Heart right ventricle (tissue), 16 donors: ENCODE measurements at regions not wholly inside any gene's neighbourhood (a gene's known extent, or its start where the extent isn't known, plus 50 kb on each side); places are given as distances from the start of the nearest gene placed in this dataset.

ENCODE experiments used
- ATAC-seq, 8 donors: fragments of 200-7000 bp; cut with Tn5 transposase; one replicate each; pipeline ENCODE4 v1.9.1; 2020; ENCODE audit warnings: mild to moderate bottlenecking in 8 of 8, moderate library complexity in 8 of 8, moderate number of reproducible peaks in 1 of 8
- DNase-seq, 2 donors: peaks; one replicate each; pipeline ENCODE4 v3.0.0-alpha.2; 2020
- H3K27ac ChIP-seq, 10 donors: fragments of 200-600 bp; sonication (generic) in 2 of 10; one replicate each; pipeline versions ENCODE4 v1.5.0 to v1.8.0; 2020 to 2022; ENCODE audit warnings: mild to moderate bottlenecking in 3 of 10
- H3K27me3 ChIP-seq, 7 donors: fragments of 200-600 bp; one replicate each; pipeline ENCODE4 v1.8.0; 2021 to 2022; ENCODE audit warnings: mild to moderate bottlenecking in 2 of 7
- H3K36me3 ChIP-seq, 9 donors: fragments of 200-600 bp; sonication (generic) in 1 of 9; one replicate each; pipeline versions ENCODE4 v1.5.0 to v1.8.0; 2020 to 2022; ENCODE audit warnings: mild to moderate bottlenecking in 2 of 9
- H3K4me1 ChIP-seq, 9 donors: fragments of 200-600 bp; sonication (generic) in 1 of 9; one replicate each; pipeline versions ENCODE4 v1.5.0 to v1.8.0; 2020 to 2022; ENCODE audit warnings: mild to moderate bottlenecking in 4 of 9
- H3K4me3 ChIP-seq, 10 donors: fragments of 200-600 bp; sonication (generic) in 2 of 10; one replicate each; pipeline versions ENCODE4 v1.5.0 to v1.8.0; 2020 to 2022; ENCODE audit warnings: mild to moderate bottlenecking in 7 of 10, moderate library complexity in 2 of 10
- H3K9me3 ChIP-seq, 11 donors: fragments of 200-600 bp in 10 of 11; sonication (generic) in 2 of 11; one replicate each; pipeline versions ENCODE4 v1.5.0 to v1.8.0; 2013 to 2022; ENCODE audit warnings: mild to moderate bottlenecking in 2 of 11, control low read depth in 1 of 11, moderate library complexity in 1 of 11
- WGBS, 2 donors: extraction: QIAGEN DNeasy Blood & Tissue Kit; methylation state at CpG; one replicate each; pipeline ENCODE4 v1.1.7; 2013; ENCODE audit warnings: inconsistent platforms in 1 of 2; 5-methylcytosine and 5-hydroxymethylcytosine counted together
- intact Hi-C, 10 donors: fragments of 100-400 bp; cut with DNase I; formaldehyde crosslinking; loops; one replicate each; pipeline versions ENCODE4 v1.11.1 to v1.14.2; 2022
- TF ChIP-seq, protein P1 (sequence below), 9 donors: fragments of 200-600 bp; sonication (generic) in 2 of 9; IDR thresholded peaks; one replicate each; pipeline versions ENCODE4 v1.5.0 to v1.8.0; 2021 to 2022; ENCODE audit warnings: antibody characterized with exemption in 9 of 9, mild to moderate bottlenecking in 5 of 9, moderate library complexity in 1 of 9
- donor health status: Arrhythmogenic right ventricular cardiomyopathy.
- donor health status: ischemic (EF 13 %, LVEDD 7.1; RV severe dilation, severe dysfunction).
- donor health status: healthy with polysubstance abuse.
- donor health status: DM: no; HTN: yes; CAD: no.
- donor health status: DM: no; HTN: no; CAD: no.
- donor health status: ischemic (EF 25% LVEDD 6.9; RV normal size, moderate dysfunction).
- donor health status: ischemic (EF 25% LVEDD 5.7; RV mildly dilated, moderate dysfunction).
- donor health status: healthy.
- donor health status: DM: yes; HTN: yes; CAD: no.
- donor health status: Ischemic cardiomyopathy.
- donor health status: ischemic (EF 35%, LVEDD 5.7; RV mildly dilated, moderate dysfunction).
- donor health status: nonischemic (EF 11% LVEDD 7.7; RV severe dilation, severe dysfunction).
- donor health status: DM: yes; HTN: yes; CAD: no.
- donor health status: PGD.
- donor health status: ischemic (EF 29% LVEDD 5.4; RV normal size, mild dysfunction).
- donor health status: nonischemic (EF 23%, LVEDD 6.1; RV moderate dilation, normal function).

DNA sequence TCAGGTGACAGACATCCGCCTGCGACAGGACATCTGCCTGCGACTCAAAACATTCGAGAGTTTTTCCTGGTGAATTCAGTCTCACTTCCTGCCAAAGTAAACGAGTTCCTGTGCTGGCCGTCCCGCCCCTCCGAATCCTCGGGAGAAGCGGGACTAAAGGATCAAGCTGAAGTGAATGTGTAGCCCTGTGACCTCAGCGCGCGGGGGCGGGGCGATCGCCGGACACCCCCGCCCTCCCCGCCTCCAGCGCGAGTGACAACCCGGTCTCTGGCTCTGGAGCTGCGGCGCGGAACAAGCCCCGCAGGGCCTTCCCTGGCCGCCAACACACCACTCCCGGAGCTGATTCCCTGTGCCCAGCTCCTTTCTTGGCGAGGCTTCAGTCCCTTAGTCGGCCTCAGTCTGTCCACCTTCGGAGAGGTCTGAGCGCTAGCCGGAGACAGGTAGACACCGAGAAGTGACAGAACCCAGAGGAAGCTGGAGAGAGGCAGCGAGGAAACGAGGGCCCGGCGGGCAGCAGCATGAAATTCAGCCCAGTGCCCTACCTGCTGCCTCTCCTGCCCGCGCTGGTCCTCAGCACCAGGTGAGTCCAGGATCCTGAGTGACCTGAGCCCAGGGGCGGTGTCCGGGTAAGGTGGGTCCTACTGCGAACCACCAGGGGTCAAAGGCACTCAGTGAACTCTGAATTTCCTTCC lies 766.4 kb upstream of the LUZP2 start:
- Histone ChIP-seq H3K9me3 (peaks cover 0 to 35% (median 0%) of the 10 kb centered on the region in 11 donors), H3K4me3 (no peak overlapping the region), H3K4me1 (no peaks in the 10 kb centered on the region), H3K36me3 (no peaks in the 10 kb centered on the region), H3K27ac (no peak overlapping the region), H3K27me3 (no peaks in the 10 kb centered on the region)
- WGBS, 2 donors: 87 to 92% methylated on average over 43 of the region's 43 CpGs
- intact Hi-C loops: no loop called here
- TF ChIP-seq, protein P1, sequence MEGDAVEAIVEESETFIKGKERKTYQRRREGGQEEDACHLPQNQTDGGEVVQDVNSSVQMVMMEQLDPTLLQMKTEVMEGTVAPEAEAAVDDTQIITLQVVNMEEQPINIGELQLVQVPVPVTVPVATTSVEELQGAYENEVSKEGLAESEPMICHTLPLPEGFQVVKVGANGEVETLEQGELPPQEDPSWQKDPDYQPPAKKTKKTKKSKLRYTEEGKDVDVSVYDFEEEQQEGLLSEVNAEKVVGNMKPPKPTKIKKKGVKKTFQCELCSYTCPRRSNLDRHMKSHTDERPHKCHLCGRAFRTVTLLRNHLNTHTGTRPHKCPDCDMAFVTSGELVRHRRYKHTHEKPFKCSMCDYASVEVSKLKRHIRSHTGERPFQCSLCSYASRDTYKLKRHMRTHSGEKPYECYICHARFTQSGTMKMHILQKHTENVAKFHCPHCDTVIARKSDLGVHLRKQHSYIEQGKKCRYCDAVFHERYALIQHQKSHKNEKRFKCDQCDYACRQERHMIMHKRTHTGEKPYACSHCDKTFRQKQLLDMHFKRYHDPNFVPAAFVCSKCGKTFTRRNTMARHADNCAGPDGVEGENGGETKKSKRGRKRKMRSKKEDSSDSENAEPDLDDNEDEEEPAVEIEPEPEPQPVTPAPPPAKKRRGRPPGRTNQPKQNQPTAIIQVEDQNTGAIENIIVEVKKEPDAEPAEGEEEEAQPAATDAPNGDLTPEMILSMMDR (IDR thresholded peaks at IDR 0.05): no peak
- ATAC-seq (no peak), DNase-seq (no peak)

- DNase-seq: no peak
- WGBS, 2 donors: 64 to 65% methylated on average over 7 of the region's 7 CpGs
Measured at GRCh38 chr11:23732026-23732425, 764.8 kb upstream of the LUZP2 start.

DNA sequence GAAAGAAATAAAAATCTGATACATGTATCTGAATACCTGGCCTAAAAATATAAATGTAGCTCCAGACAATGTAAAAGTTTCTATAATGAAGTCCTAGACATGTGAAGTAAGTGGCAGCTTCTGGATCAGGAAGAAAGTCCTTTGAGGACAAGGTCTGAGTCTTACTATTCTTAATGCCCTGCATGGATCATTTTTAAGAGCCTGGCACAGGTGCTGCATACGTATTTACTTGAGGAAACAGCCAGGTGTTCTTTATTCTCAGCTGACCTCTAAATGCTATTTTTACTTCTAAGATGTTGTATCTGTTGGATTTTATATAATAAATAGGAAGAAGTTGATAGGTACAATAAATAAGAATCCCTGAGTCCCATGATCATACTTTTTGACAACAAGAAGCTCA lies 750.0 kb upstream of the LUZP2 start:
- TF ChIP-seq, protein P1 (IDR thresholded peaks at IDR 0.05): no peak
- intact Hi-C loops: no loop called here
- Histone ChIP-seq H3K9me3 (no peaks in the 10 kb centered on the region), H3K4me1 (no peaks in the 10 kb centered on the region), H3K36me3 (no peaks in the 10 kb centered on the region), H3K4me3 (no peak overlapping the region), H3K27ac (no peak overlapping the region), H3K27me3 (no peaks in the 10 kb centered on the region)
- no peak for DNase-seq
- ATAC-seq: no peak
- WGBS, 2 donors: 53 to 64% methylated on average over 1 of the region's 1 CpG

More at GRCh38 chr11:23732026-23732425, 764.8 kb upstream of the LUZP2 start:
- Histone ChIP-seq H3K4me3 (no peak overlapping the region), H3K27me3 (no peaks in the 10 kb centered on the region), H3K4me1 (no peaks in the 10 kb centered on the region), H3K36me3 (no peaks in the 10 kb centered on the region), H3K9me3 (peaks cover 0 to 45% (median 0%) of the 10 kb centered on the region in 11 donors), H3K27ac (no peak overlapping the region)
- intact Hi-C loops: no loop called here
- TF ChIP-seq, protein P1 (IDR thresholded peaks at IDR 0.05): no peak
- no peak for ATAC-seq

GRCh38 chr11:23749762-23750430 lies 747.0 kb upstream of the LUZP2 start:
- no peaks in the 10 kb centered on the region for H3K36me3 ChIP-seq
- no peak overlapping the region for H3K27ac ChIP-seq
- no peaks in the 10 kb centered on the region for H3K9me3 ChIP-seq
- DNase-seq (no peak), ATAC-seq (no peak)
- WGBS, 2 donors: 64 to 71% methylated on average over 2 of the region's 2 CpGs
- intact Hi-C loops: no loop called here
- TF ChIP-seq, protein P1 (IDR thresholded peaks at IDR 0.05): no peak
- no peaks in the 10 kb centered on the region for H3K4me1 ChIP-seq
- H3K4me3 ChIP-seq: no peak overlapping the region
- no peaks in the 10 kb centered on the region for H3K27me3 ChIP-seq
